ENCODE measurements at regions not wholly inside any gene's neighbourhood (a gene's known extent, or its start where the extent isn't known, plus 50 kb on each side); places are given as distances from the start of the nearest gene placed in this dataset.

DNA sequence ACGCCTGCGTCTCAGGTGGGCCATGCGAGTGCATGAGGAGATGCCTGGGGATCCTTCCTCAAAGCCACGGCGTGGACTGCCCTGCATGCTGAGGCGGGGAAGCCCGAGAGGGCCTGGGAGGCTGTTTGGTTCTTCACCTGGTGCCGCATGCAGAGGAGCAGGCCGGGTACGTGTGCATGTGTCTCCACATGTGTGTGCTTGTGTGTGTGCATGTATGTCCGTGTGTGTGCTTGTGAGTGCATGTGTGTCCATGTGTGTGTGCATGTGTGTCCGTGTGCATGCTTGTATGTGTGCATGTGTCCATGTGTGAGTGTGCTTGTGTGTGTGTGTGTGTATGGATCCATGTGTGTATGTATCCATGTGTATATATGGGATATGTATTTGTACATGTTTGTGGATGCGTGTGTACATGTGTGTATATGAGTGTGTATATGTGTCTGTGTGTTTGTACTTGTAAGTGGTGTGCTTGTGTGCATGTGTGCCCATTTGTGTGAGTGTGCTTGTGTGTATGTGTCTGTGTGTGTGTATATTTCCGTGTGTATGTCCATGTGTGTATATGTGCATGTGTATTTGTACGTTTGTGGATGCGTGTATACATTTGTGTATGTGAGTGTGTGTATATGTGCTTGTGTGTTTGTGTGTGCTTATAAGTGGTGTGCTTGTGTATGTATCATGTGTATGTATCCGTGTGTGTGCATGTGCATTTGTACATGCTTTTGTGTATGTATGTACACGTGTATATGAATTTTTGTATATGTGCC, 79.0 kb downstream of the PTGR3 start:
- H3K4me1 ChIP-seq (ENCODE audit: control insufficient read depth, insufficient read depth, low read length), result peaks cover 2% of the 10 kb centered on the region; the same call in 1 of the 2 replicates
- H4K91ac ChIP-seq (ENCODE audit: insufficient read depth, low read depth, low read length), result no peak overlapping the region
- H3K36me3 ChIP-seq (ENCODE audit: control insufficient read depth, insufficient read depth, low read length), result no peaks in the 10 kb centered on the region
- no peak overlapping the region for H2BK20ac ChIP-seq (ENCODE audit: low read depth, low read length)
- no peak overlapping the region; the same call in 1 of the 2 replicates for H3K56ac ChIP-seq (ENCODE audit: extremely low read depth, insufficient read depth, low read length)
- H3K27ac ChIP-seq (ENCODE audit: insufficient read depth, low read length), result no peak overlapping the region
- BruUV-seq (replicated peaks), result no TSS peak
- H3K18ac ChIP-seq (ENCODE audit: low read depth, low read length), result no peak overlapping the region
- CTCF ChIA-PET, result no interaction called here
- no peak overlapping the region for H2BK120ac ChIP-seq (ENCODE audit: low read depth, low read length)
- no peaks in the 10 kb centered on the region for H3K79me1 ChIP-seq (ENCODE audit: low read depth in 1 of 2, low read length in 2 of 2)
- peak overlapping the region; percentile 54 for H2AFZ ChIP-seq (replicated peaks; ENCODE audit: low read length, poor library complexity)
- no peaks in the 10 kb centered on the region for H3K9me3 ChIP-seq (ENCODE audit: control insufficient read depth, insufficient read depth, low read length)
- ATAC-seq (ENCODE audit: low read depth) (no peak), DNase-seq (no peak)
- no peak overlapping the region for H4K5ac ChIP-seq (ENCODE audit: low read depth, low read length)
- in situ Hi-C loops (cut with MboI; ENCODE audit: low sequenced_read_pairs) (no loop called here), intact Hi-C loops (cut with micrococcal nuclease) (no loop called here), dilution Hi-C loops (cut with HindIII; ENCODE audit: low sequenced_read_pairs, unreplicated experiment) (no loop called here)
- H4K8ac ChIP-seq (ENCODE audit: low read depth in 2 of 2, low read length in 2 of 2), result no peak overlapping the region
- H3K4me2 ChIP-seq (ENCODE audit: low read depth, low read length), result no peak overlapping the region
- no peak overlapping the region for H3K4ac ChIP-seq (ENCODE audit: low read depth, low read length)
- no peaks in the 10 kb centered on the region; the same call in 1 of the 2 replicates for H4K20me1 ChIP-seq (ENCODE audit: insufficient read depth, low read length)
- no peak overlapping the region for H3K23ac ChIP-seq (ENCODE audit: low read depth, low read length)
- no peak overlapping the region for H2AK9ac ChIP-seq (replicated peaks; ENCODE audit: low read depth, low read length, poor library complexity)
- peaks cover 2% of the 10 kb centered on the region; the same call in 1 of the 2 replicates for H3K27me3 ChIP-seq (ENCODE audit: control insufficient read depth, insufficient read depth, low read length)
- H2BK5ac ChIP-seq (ENCODE audit: low read depth, low read length, poor library complexity, severe bottlenecking), result no peak overlapping the region
- H3K4me3 ChIP-seq (ENCODE audit: insufficient read depth, low read depth, low read length), result no peak overlapping the region
- no peak overlapping the region for H3K9ac ChIP-seq (ENCODE audit: low read depth, low read length)
- H2AK5ac ChIP-seq (ENCODE audit: low read depth, low read length), result peak overlapping the region; percentile 21
- WGBS, 2 experiments (ENCODE audit: extremely low coverage in 2 of 2, insufficient read length in 1 of 2), result 88% methylated on average over 11 of the region's 18 CpGs; no CpG with 5 or more reads in 1 of the 2 experiments
- no peak overlapping the region for H2BK15ac ChIP-seq (ENCODE audit: low read depth, low read length)
- H3K14ac ChIP-seq (replicated peaks; ENCODE audit: low read depth, low read length), result peak overlapping the region; percentile 45
- POLR2A ChIA-PET (ENCODE audit: unreplicated experiment), result no interaction called here
- peaks cover 4% of the 10 kb centered on the region; the same call in 1 of the 2 replicates for H3K9me1 ChIP-seq (ENCODE audit: insufficient read depth, low read length)
- TF ChIP-seq RFX5 (IDR thresholded peaks at IDR 0.05; ENCODE audit: low read depth, low read length), result no peak
- TF ChIP-seq BHLHE40 (IDR thresholded peaks at IDR 0.05; ENCODE audit: low read depth, low read length), result no peak

Measured in IMR-90 (cell line).